ENCODE measurements at regions not wholly inside any gene's neighbourhood (a gene's known extent, or its start where the extent isn't known, plus 50 kb on each side); places are given as distances from the start of the nearest gene placed in this dataset.

GRCh38 chr13:73171926-73172325, 113.1 kb downstream of the KLF5 start:
- POLR2A ChIA-PET, result no interaction called here
- CTCF ChIA-PET, result no interaction called here
- TF ChIP-seq MYNN (tag by site-specific recombination; IDR thresholded peaks at IDR 0.05; ENCODE audit: borderline replicate concordance), result no peak
- TF ChIP-seq ZNF830 (tag by site-specific recombination; IDR thresholded peaks at IDR 0.05; ENCODE audit: low read depth), result no peak
- no peak for TF ChIP-seq SALL2 (tag by site-specific recombination; IDR thresholded peaks at IDR 0.05; ENCODE audit: borderline replicate concordance)
- no peak for TF ChIP-seq ZNF792 (tag by site-specific recombination; IDR thresholded peaks at IDR 0.05)
- Histone ChIP-seq H3K4me1 (ENCODE audit: control insufficient read depth, insufficient read depth, low read length) (no peaks in the 10 kb centered on the region), H3K27ac (ENCODE audit: extremely low read depth, low read depth, low read length) (no peak overlapping the region), H3K4me3 (ENCODE audit: low read depth, low read length) (no peak overlapping the region), H3K9me3 (ENCODE audit: control insufficient read depth, insufficient read depth, low read depth, low read length) (no peaks in the 10 kb centered on the region), H3K36me3 (ENCODE audit: control insufficient read depth in 2 of 2, insufficient read depth in 1 of 2, low read length in 2 of 2) (no peaks in the 10 kb centered on the region)

GRCh38 chr13:73171271-73171682, 112.5 kb downstream of the KLF5 start:
- H3K9me3 ChIP-seq (ENCODE audit: control insufficient read depth, insufficient read depth, low read depth, low read length), result no peaks in the 10 kb centered on the region
- TF ChIP-seq ZNF239 (tag by site-specific recombination; IDR thresholded peaks at IDR 0.05) (no peak), ZNF324 (tag by site-specific recombination; IDR thresholded peaks at IDR 0.05) (no peak), ZNF776 (tag by site-specific recombination; IDR thresholded peaks at IDR 0.05; ENCODE audit: borderline replicate concordance) (no peak), ZNF175 (tag by site-specific recombination; IDR thresholded peaks at IDR 0.05) (no peak), HOXC10 (CRISPR knock-in tag; IDR thresholded peaks at IDR 0.05) (no peak), REST (tag by site-specific recombination; IDR thresholded peaks at IDR 0.05) (no peak), ZNF169 (tag by site-specific recombination; IDR thresholded peaks at IDR 0.05) (no peak), ZXDB (tag by site-specific recombination; IDR thresholded peaks at IDR 0.05) (no peak), TSHZ1 (tag by site-specific recombination; IDR thresholded peaks at IDR 0.05; ENCODE audit: borderline replicate concordance) (no peak), ZNF16 (tag by site-specific recombination; IDR thresholded peaks at IDR 0.05; ENCODE audit: low read depth) (no peak), ZNF521 (tag by site-specific recombination; IDR thresholded peaks at IDR 0.05) (no peak)
- H3K4me1 ChIP-seq (ENCODE audit: control insufficient read depth, insufficient read depth, low read length), result no peaks in the 10 kb centered on the region
- POLR2A ChIA-PET, result no interaction called here
- H3K4me3 ChIP-seq (ENCODE audit: low read depth, low read length), result no peak overlapping the region
- CTCF ChIA-PET, result no interaction called here
- H3K27ac ChIP-seq (ENCODE audit: extremely low read depth, low read depth, low read length), result no peak overlapping the region
- H3K36me3 ChIP-seq (ENCODE audit: control insufficient read depth in 2 of 2, insufficient read depth in 1 of 2, low read length in 2 of 2), result no peaks in the 10 kb centered on the region

DNA sequence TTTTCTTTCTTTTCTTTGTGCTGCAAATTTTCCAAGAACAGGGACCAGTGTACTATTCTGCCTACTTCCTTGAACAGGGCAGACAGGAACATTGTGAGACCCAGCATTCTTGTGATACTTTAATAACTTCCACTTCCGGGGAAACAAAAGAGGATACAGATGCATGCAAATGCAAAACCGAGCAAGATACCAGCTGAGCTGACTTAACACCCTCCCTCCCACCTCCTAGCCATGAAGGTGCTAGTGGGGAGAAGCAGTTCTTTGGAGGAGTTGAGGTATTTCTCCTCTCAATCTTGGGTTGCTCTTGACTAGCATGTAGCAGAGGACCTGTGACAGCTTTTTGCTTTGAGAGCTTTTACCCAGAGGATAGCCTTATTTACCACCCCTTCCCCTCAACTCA, 111.2 kb downstream of the KLF5 start:
- no peaks in the 10 kb centered on the region for H3K36me3 ChIP-seq (ENCODE audit: control insufficient read depth in 2 of 2, insufficient read depth in 1 of 2, low read length in 2 of 2)
- CTCF ChIA-PET, result interaction anchor here (0.6 kb wide), 1 partner anchor 29 kb away, joined by 3 read pairs; no protein-coding TSS in a partner anchor
- H3K27ac ChIP-seq (ENCODE audit: extremely low read depth, low read depth, low read length), result no peak overlapping the region
- POLR2A ChIA-PET, result interaction anchor here (0.7 kb wide), 1 partner anchor 110 kb away, joined by 3 read pairs; no protein-coding TSS in a partner anchor
- H3K9me3 ChIP-seq (ENCODE audit: control insufficient read depth, insufficient read depth, low read depth, low read length), result no peaks in the 10 kb centered on the region
- no peaks in the 10 kb centered on the region for H3K4me1 ChIP-seq (ENCODE audit: control insufficient read depth, insufficient read depth, low read length)
- no peak overlapping the region for H3K4me3 ChIP-seq (ENCODE audit: low read depth, low read length)
- TF ChIP-seq HOXC10 (CRISPR knock-in tag; IDR thresholded peaks at IDR 0.05) (no peak), ZNF341 (tag by site-specific recombination; IDR thresholded peaks at IDR 0.05; ENCODE audit: low read depth) (no peak), ZNF114 (tag by site-specific recombination; IDR thresholded peaks at IDR 0.05) (no peak), ZNF174 (tag by site-specific recombination; IDR thresholded peaks at IDR 0.05) (no peak), ZNF837 (tag by site-specific recombination; IDR thresholded peaks at IDR 0.05) (no peak), ZNF280C (tag by site-specific recombination; IDR thresholded peaks at IDR 0.05) (no peak), SP3 (tag by site-specific recombination; IDR thresholded peaks at IDR 0.05) (no peak), RBAK (tag by site-specific recombination; IDR thresholded peaks at IDR 0.05) (no peak)
- TF ChIP-seq, protein P1, sequence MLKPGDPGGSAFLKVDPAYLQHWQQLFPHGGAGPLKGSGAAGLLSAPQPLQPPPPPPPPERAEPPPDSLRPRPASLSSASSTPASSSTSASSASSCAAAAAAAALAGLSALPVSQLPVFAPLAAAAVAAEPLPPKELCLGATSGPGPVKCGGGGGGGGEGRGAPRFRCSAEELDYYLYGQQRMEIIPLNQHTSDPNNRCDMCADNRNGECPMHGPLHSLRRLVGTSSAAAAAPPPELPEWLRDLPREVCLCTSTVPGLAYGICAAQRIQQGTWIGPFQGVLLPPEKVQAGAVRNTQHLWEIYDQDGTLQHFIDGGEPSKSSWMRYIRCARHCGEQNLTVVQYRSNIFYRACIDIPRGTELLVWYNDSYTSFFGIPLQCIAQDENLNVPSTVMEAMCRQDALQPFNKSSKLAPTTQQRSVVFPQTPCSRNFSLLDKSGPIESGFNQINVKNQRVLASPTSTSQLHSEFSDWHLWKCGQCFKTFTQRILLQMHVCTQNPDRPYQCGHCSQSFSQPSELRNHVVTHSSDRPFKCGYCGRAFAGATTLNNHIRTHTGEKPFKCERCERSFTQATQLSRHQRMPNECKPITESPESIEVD (tag by site-specific recombination; IDR thresholded peaks at IDR 0.05), result no peak

Measured in HEK293 (cell line).